ENCODE measurements at regions not wholly inside any gene's neighbourhood (a gene's known extent, or its start where the extent isn't known, plus 50 kb on each side); places are given as distances from the start of the nearest gene placed in this dataset.

DNA sequence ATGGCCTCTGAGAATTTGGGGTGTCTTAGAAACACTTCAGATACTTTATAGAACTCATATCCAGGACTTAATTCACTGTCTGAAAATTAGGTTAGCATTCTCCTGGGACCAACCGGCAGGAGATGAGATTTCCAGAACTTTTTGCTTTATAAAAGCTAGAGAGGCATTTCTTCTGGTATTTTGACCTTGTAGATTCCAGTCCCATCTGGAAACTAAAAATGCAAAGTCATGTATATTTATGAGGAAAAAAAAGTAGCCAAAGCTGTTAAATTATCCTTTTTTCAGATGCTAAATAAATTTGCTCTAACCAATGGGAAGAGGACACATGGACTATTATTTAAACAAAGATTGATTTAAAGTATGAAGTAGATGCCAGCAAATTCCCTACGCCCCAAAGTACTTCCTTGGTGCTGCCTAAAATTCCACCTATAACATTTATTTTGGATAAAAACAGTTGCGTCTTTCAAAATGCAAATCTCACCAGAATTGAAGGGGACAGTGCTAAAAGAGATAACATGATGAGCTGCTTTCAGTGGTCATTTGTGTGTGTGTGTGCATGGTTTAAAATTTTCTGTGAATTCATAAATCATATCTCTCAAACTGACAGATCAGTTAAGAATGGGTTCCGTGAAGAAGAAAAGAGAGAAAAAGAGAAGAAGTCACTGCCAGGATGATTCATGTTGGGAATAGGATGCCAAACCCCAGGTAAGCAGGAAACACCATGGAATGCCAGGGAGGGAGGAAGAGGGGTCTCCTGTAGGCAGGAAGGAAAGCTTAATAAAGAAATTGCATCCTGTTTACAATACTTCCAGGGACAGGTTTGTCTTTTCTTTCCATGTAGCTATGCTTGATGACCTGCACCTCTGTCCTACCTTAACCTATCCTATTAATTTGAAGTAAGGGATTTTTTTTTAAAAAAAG, 97.7 kb upstream of the RGS6 start:
- H3K4me1 ChIP-seq (ENCODE audit: control insufficient read depth in 2 of 2, insufficient read depth in 2 of 2, low read length in 2 of 2), result no peaks in the 10 kb centered on the region
- no peak overlapping the region for H3K9ac ChIP-seq (ENCODE audit: low read depth in 1 of 2, low read length in 2 of 2)
- H3K27ac ChIP-seq (ENCODE audit: low read depth in 2 of 2, low read length in 2 of 2), result no peak overlapping the region
- no peaks in the 10 kb centered on the region for H3K36me3 ChIP-seq (ENCODE audit: control insufficient read depth in 2 of 2, insufficient read depth in 2 of 2, low read length in 2 of 2)
- H3K9me3 ChIP-seq (ENCODE audit: control insufficient read depth in 2 of 2, low read length in 2 of 2), result no peaks in the 10 kb centered on the region
- no peaks in the 10 kb centered on the region for H3K27me3 ChIP-seq (ENCODE audit: control insufficient read depth in 2 of 2, insufficient read depth in 2 of 2, low read length in 2 of 2)
- H3K4me3 ChIP-seq (ENCODE audit: low read length in 2 of 2), result no peak overlapping the region

DNA sequence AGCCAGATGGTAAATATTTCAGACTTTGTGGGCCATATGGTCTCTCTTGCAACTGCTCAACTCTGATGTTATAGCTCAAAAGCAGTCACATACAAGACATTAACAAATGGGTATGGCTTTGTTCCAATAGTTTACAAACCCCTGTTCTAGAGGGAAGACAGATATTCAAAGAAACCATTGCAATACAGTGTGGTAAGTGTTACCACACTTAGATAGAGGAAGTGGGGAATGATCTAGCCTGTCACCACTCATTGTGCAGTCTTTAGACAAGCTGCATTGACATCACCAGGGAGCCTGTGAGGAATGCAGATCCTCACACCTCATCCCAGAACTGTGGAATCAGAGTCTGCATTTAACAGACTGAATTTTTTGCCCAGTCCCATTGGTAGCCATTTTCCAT, 80.0 kb upstream of the RGS6 start:
- no peak overlapping the region for H3K4me3 ChIP-seq (ENCODE audit: low read length in 2 of 2)
- H3K27me3 ChIP-seq (ENCODE audit: control insufficient read depth in 2 of 2, insufficient read depth in 2 of 2, low read length in 2 of 2), result no peaks in the 10 kb centered on the region
- no peaks in the 10 kb centered on the region for H3K9me3 ChIP-seq (ENCODE audit: control insufficient read depth in 2 of 2, low read length in 2 of 2)
- H3K4me1 ChIP-seq (ENCODE audit: control insufficient read depth in 2 of 2, insufficient read depth in 2 of 2, low read length in 2 of 2), result no peaks in the 10 kb centered on the region
- H3K27ac ChIP-seq (ENCODE audit: low read depth in 2 of 2, low read length in 2 of 2), result no peak overlapping the region
- no peaks in the 10 kb centered on the region for H3K36me3 ChIP-seq (ENCODE audit: control insufficient read depth in 2 of 2, insufficient read depth in 2 of 2, low read length in 2 of 2)
- H3K9ac ChIP-seq (ENCODE audit: low read depth in 1 of 2, low read length in 2 of 2), result no peak overlapping the region

DNA sequence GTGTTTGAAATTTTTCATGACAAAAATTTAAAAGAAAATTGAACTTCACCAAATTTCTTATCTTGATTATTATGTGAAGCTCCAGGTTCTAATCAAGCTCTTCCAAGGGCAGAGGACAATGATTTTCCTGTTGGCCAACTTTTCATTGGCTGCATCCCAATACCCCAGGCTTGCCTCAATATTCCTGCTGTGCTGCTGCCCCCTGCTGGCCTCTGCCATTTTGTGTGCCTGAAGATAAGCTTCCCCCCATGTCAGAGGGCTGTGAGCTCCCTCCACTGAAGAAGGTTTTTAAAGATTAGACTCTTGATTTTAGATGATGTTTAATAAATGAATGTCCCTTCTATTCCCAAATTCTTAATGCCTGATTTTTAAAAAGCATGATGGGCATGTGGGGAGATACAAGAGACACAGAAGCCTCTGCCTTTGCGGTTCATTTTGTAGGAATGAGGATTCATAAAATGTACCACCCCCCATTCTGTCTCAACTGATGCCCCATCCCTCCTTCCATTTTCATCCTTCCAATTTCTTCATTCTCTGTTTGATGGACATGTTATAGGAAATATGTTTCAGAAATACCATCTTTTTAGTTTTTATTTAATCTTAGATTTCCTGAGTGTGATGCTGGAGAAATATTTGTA, 76.7 kb upstream of the RGS6 start:
- Histone ChIP-seq H3K36me3 (ENCODE audit: control insufficient read depth in 2 of 2, insufficient read depth in 2 of 2, low read length in 2 of 2) (no peaks in the 10 kb centered on the region), H3K4me1 (ENCODE audit: control insufficient read depth in 2 of 2, insufficient read depth in 2 of 2, low read length in 2 of 2) (no peaks in the 10 kb centered on the region), H3K27me3 (ENCODE audit: control insufficient read depth in 2 of 2, insufficient read depth in 2 of 2, low read length in 2 of 2) (no peaks in the 10 kb centered on the region), H3K4me3 (ENCODE audit: low read length in 2 of 2) (no peak overlapping the region), H3K9me3 (ENCODE audit: control insufficient read depth in 2 of 2, low read length in 2 of 2) (no peaks in the 10 kb centered on the region), H3K27ac (ENCODE audit: low read depth in 2 of 2, low read length in 2 of 2) (no peak overlapping the region), H3K9ac (ENCODE audit: low read depth in 1 of 2, low read length in 2 of 2) (no peak overlapping the region)

DNA sequence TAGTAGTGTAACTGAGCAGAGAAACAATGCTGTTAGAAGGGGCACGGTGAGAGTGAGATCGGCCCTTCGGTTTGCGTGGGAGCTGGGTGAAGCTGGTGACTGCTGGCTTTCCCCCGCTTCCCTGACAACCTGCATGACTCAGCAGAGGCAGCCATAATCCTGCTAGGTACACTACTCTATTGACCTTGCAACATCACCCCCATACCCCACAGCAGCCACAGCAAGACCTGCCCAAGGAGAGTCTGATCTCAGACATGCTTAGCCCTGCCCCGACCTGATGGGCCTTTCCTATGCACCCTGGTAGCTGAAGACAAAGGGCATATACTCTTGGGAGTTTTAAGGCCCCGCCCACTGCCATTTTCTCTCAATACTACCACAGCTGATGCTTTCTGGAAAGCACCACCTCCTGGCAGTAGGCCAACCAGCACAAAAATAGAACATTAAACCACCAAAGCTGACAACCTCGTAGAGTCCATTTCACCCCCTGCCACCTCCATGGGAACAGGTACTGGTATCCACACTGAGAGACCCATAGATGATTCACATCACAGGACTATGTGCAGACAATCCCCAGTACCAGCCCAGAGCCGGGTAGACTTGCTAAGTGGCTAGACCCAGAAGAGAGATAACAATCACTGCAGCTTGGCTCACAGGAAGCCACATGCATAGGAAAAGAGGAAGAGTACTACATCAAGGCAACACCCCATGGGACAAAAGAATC, 75.9 kb upstream of the RGS6 start:
- H3K9ac ChIP-seq (ENCODE audit: low read depth in 1 of 2, low read length in 2 of 2), result no peak overlapping the region
- no peak overlapping the region for H3K27ac ChIP-seq (ENCODE audit: low read depth in 2 of 2, low read length in 2 of 2)
- no peaks in the 10 kb centered on the region for H3K4me1 ChIP-seq (ENCODE audit: control insufficient read depth in 2 of 2, insufficient read depth in 2 of 2, low read length in 2 of 2)
- no peaks in the 10 kb centered on the region for H3K27me3 ChIP-seq (ENCODE audit: control insufficient read depth in 2 of 2, insufficient read depth in 2 of 2, low read length in 2 of 2)
- no peak overlapping the region for H3K4me3 ChIP-seq (ENCODE audit: low read length in 2 of 2)
- H3K9me3 ChIP-seq (ENCODE audit: control insufficient read depth in 2 of 2, low read length in 2 of 2), result no peaks in the 10 kb centered on the region
- no peaks in the 10 kb centered on the region for H3K36me3 ChIP-seq (ENCODE audit: control insufficient read depth in 2 of 2, insufficient read depth in 2 of 2, low read length in 2 of 2)

DNA sequence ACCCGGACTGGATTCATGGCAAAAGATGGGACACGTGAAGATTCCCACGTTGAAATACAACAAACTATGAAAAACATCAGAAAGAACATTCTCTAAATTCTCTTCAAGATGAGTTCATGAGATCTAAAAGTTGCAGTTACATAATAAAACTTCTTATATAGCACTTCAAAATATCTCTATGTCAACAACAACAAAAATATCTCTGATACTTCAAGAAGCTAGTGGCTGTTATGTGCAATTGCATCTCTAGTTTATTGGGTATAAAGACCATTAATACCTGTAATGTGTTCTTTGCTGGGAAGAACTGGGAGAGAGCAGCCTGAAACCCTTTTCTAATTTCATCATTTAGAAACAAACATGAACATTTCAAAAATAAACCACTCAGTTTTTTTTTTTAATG, 69.2 kb upstream of the RGS6 start:
- H3K4me3 ChIP-seq (ENCODE audit: low read length in 2 of 2), result no peak overlapping the region
- no peaks in the 10 kb centered on the region for H3K4me1 ChIP-seq (ENCODE audit: control insufficient read depth in 2 of 2, insufficient read depth in 2 of 2, low read length in 2 of 2)
- no peaks in the 10 kb centered on the region for H3K27me3 ChIP-seq (ENCODE audit: control insufficient read depth in 2 of 2, insufficient read depth in 2 of 2, low read length in 2 of 2)
- no peaks in the 10 kb centered on the region for H3K9me3 ChIP-seq (ENCODE audit: control insufficient read depth in 2 of 2, low read length in 2 of 2)
- no peaks in the 10 kb centered on the region for H3K36me3 ChIP-seq (ENCODE audit: control insufficient read depth in 2 of 2, insufficient read depth in 2 of 2, low read length in 2 of 2)
- H3K9ac ChIP-seq (ENCODE audit: low read depth in 1 of 2, low read length in 2 of 2), result no peak overlapping the region
- H3K27ac ChIP-seq (ENCODE audit: low read depth in 2 of 2, low read length in 2 of 2), result no peak overlapping the region

DNA sequence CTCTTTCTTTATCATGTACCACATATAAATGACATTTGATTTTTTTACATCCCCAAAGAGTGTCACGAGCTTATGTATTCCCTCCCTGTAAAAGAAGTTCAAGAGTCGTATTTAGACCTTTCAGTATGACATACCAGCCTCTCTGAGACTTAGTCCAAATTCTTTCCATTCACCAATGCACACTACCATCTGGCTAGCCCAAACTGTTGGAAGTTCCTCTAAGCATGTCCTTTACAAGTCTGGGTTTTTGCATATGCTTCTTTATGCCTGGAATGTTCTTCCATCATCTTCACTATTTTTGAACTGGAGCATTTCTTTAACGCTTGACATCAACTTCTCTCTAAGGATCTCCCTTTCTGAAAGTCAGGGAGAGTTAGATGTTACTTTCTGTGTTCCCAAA, 68.5 kb upstream of the RGS6 start:
- Histone ChIP-seq H3K4me3 (ENCODE audit: low read length in 2 of 2) (no peak overlapping the region), H3K27ac (ENCODE audit: low read depth in 2 of 2, low read length in 2 of 2) (no peak overlapping the region), H3K9ac (ENCODE audit: low read depth in 1 of 2, low read length in 2 of 2) (no peak overlapping the region), H3K9me3 (ENCODE audit: control insufficient read depth in 2 of 2, low read length in 2 of 2) (no peaks in the 10 kb centered on the region), H3K4me1 (ENCODE audit: control insufficient read depth in 2 of 2, insufficient read depth in 2 of 2, low read length in 2 of 2) (no peaks in the 10 kb centered on the region), H3K27me3 (ENCODE audit: control insufficient read depth in 2 of 2, insufficient read depth in 2 of 2, low read length in 2 of 2) (no peaks in the 10 kb centered on the region), H3K36me3 (ENCODE audit: control insufficient read depth in 2 of 2, insufficient read depth in 2 of 2, low read length in 2 of 2) (no peaks in the 10 kb centered on the region)
